NB4 (cell line): ENCODE measurements at regions not wholly inside any gene's neighbourhood (a gene's known extent, or its start where the extent isn't known, plus 50 kb on each side); places are given as distances from the start of the nearest gene placed in this dataset.

Experiments used
- DNase-seq: peaks from one replicate; pipeline ENCODE4 v3.0.0; 2010; ENCODE audit warnings: low read depth
- H3K4me3 ChIP-seq: one replicate; pipeline ENCODE4 v1.5.1; 2011; ENCODE audit warnings: mild to moderate bottlenecking, low read depth, low read length, moderate library complexity
- CTCF ChIP-seq: IDR thresholded peaks from one replicate; pipeline ENCODE4 v1.5.1; 2012; ENCODE audit warnings: low read depth, low read length
- MAX ChIP-seq: IDR thresholded peaks from 2 replicates; pipeline ENCODE4 v1.6.1; 2011; ENCODE audit warnings: low read depth, low read length
- MYC ChIP-seq: IDR thresholded peaks from 2 replicates; pipeline ENCODE4 v1.6.1; 2011; ENCODE audit warnings: low read depth, low read length
- POLR2A ChIP-seq: IDR thresholded peaks from 2 replicates; pipeline ENCODE4 v1.6.1; 2011; ENCODE audit warnings: mild to moderate bottlenecking; ENCODE audit not compliant: insufficient read length; ENCODE audit errors: extremely low read depth

- no peak for DNase-seq
- H3K4me3 ChIP-seq = no peak overlapping the region
- TF ChIP-seq MYC (no peak), POLR2A (no peak), MAX (no peak), CTCF (no peak)
These were observed 793.0 kb upstream of the ACVR2A start for GRCh38 chr2:147051814-147052213.

GRCh38 chr2:147051248-147051647 lies 793.6 kb upstream of the ACVR2A start:
- TF ChIP-seq MAX (no peak), MYC (no peak), CTCF (no peak), POLR2A (no peak)
- no peak for DNase-seq
- no peak overlapping the region for H3K4me3 ChIP-seq

- TF ChIP-seq MYC = no peak
- TF ChIP-seq CTCF = no peak
- H3K4me3 ChIP-seq = no peak overlapping the region
- no peak for DNase-seq
These were observed 794.9 kb upstream of the ACVR2A start for GRCh38 chr2:147049957-147050356.

- TF ChIP-seq CTCF (no peak), MYC (no peak), POLR2A (no peak), MAX (no peak)
- H3K4me3 ChIP-seq = no peak overlapping the region
- DNase-seq = no peak
These were observed 798.4 kb upstream of the ACVR2A start for GRCh38 chr2:147046473-147046872.

GRCh38 chr2:147045113-147045512 lies 799.7 kb upstream of the ACVR2A start:
- DNase-seq = peak; percentile 43
- no peak overlapping the region for H3K4me3 ChIP-seq
- no peak for TF ChIP-seq POLR2A
- no peak for TF ChIP-seq MAX
- peak; percentile 67 for TF ChIP-seq CTCF
- TF ChIP-seq MYC = no peak

GRCh38 chr2:147041121-147041494 lies 803.7 kb upstream of the ACVR2A start:
- DNase-seq = no peak
- TF ChIP-seq CTCF (no peak), MYC (no peak), POLR2A (no peak)
- no peak overlapping the region for H3K4me3 ChIP-seq
